HCT116 (cell line): ENCODE measurements at regions not wholly inside any gene's neighbourhood (a gene's known extent, or its start where the extent isn't known, plus 50 kb on each side); places are given as distances from the start of the nearest gene placed in this dataset.

Experiments used
- ATAC-seq: fragments of 200-7000 bp; cut with Tn5 transposase; 2 replicates; pipeline ENCODE4 v1.9.1; 2020; ENCODE audit warnings: mild to moderate bottlenecking, moderate library complexity
- BruUV-seq: library from RNA; stranded (reverse); fragments of 400-500 nt; replicated peaks from 2 replicates; lab custom pipeline; 2021; lab: Mats Ljungman, UMichigan
- CTCF ChIA-PET: fragments of 300-600 bp; sonication (Branson Sonifier 250); formaldehyde crosslinking; loops from one replicate; lab custom pipeline; 2021; ENCODE audit warnings: antibody characterized with exemption; lab: Charles Lee
- POLR2A ChIA-PET: fragments of 300-600, 350-600 bp; sonication (Branson Sonifier 250); formaldehyde crosslinking; loops from one replicate; lab custom pipeline; 2021; ENCODE audit warnings: antibody characterized with exemption; lab: Charles Lee
- RAD21 ChIA-PET, 2 experiments: fragments of 300-600 bp; sonication (Branson Sonifier 250); formaldehyde crosslinking; loops; one replicate each; lab custom pipeline; 2023; ENCODE audit warnings: low total read pairs in 2 of 2; ENCODE audit not compliant: uncharacterized antibody in 2 of 2, unreplicated experiment in 2 of 2, low non-redundant PET in 1 of 2; lab: Charles Lee
- DNase-seq: peaks from one replicate; pipeline ENCODE4 v3.0.0-alpha.2; 2010; ENCODE audit warnings: low read depth, low spot score
- H2AFZ ChIP-seq: fragments of 200-600 bp; shearing (Covaris generic), sonication (generic); 2 replicates; pipeline ENCODE4 v1.6.1; 2017; ENCODE audit warnings: low read depth, mixed run types, mixed read lengths, antibody characterized with exemption, low read length; ENCODE audit not compliant: poor library complexity, severe bottlenecking
- H3K27ac ChIP-seq: 2 replicates; pipeline ENCODE4 v1.5.1; 2012; ENCODE audit warnings: low read depth, low read length
- H3K27me3 ChIP-seq: fragments of 200-600 bp; sonication (generic); 2 replicates; pipeline ENCODE4 v1.6.1; 2016; ENCODE audit warnings: mixed run types, low read length, mixed read lengths; ENCODE audit not compliant: insufficient read depth
- H3K36me3 ChIP-seq, 2 experiments: fragments of 200-500 bp in 1 of 2; fragments of 200-600 bp in 1 of 2; sonication (Bioruptor generic) in 1 of 2; sonication (generic) in 1 of 2; 2 replicates each; pipeline versions ENCODE4 v1.5.1 to v1.6.1; 2014 to 2016; ENCODE audit warnings: low read length in 2 of 2, inconsistent platforms in 1 of 2, mixed read lengths in 1 of 2, mixed run types in 1 of 2; ENCODE audit not compliant: insufficient read depth in 2 of 2, control insufficient read depth in 1 of 2
- H3K4me1 ChIP-seq, 2 experiments: fragments of 200-600 bp in 1 of 2; sonication (generic) in 1 of 2; 2 replicates each; pipeline versions ENCODE4 v1.5.1 to v1.6.1; 2012 to 2017; ENCODE audit warnings: low read length in 2 of 2, inconsistent platforms in 1 of 2, mild to moderate bottlenecking in 1 of 2, mixed read lengths in 1 of 2, mixed run types in 1 of 2, moderate library complexity in 1 of 2; ENCODE audit not compliant: insufficient read depth in 2 of 2, control insufficient read depth in 1 of 2
- H3K4me2 ChIP-seq: fragments of 200-600 bp; sonication (generic); 2 replicates; pipeline ENCODE4 v1.6.1; 2017; ENCODE audit warnings: mixed run types, low read length, mixed read lengths
- H3K4me3 ChIP-seq, 2 experiments: fragments of 200-600 bp in 1 of 2; sonication (generic) in 1 of 2; replicated peaks in 1 of 2; 2 replicates each; pipeline ENCODE4 v1.5.1; 2011 to 2016; ENCODE audit warnings: low read length in 2 of 2, control low read depth in 1 of 2, low read depth in 1 of 2, mild to moderate bottlenecking in 1 of 2, mixed read lengths in 1 of 2, mixed run types in 1 of 2
- H3K79me2 ChIP-seq: fragments of 200-600 bp; sonication (generic); 2 replicates; pipeline ENCODE4 v1.6.1; 2017; ENCODE audit warnings: mild to moderate bottlenecking, mixed run types, low read length, moderate library complexity, mixed read lengths; ENCODE audit not compliant: insufficient read depth
- H3K9ac ChIP-seq: fragments of 200-600 bp; sonication (generic); 2 replicates; pipeline ENCODE4 v1.6.1; 2016; ENCODE audit warnings: low read length, mixed read lengths
- H3K9me2 ChIP-seq: fragments of 200-600 bp; sonication (generic), shearing (Covaris generic); 2 replicates; pipeline ENCODE4 v1.6.1; 2017; ENCODE audit warnings: mixed run types, mild to moderate bottlenecking, moderate library complexity; ENCODE audit not compliant: insufficient read depth
- H3K9me3 ChIP-seq, 2 experiments: fragments of 200-500 bp in 1 of 2; fragments of 200-600 bp in 1 of 2; sonication (Bioruptor generic) in 1 of 2; sonication (generic) in 1 of 2; 2 replicates each; pipeline ENCODE4 v1.6.1; 2014 to 2017; ENCODE audit warnings: low read length in 2 of 2, mixed read lengths in 2 of 2, inconsistent platforms in 1 of 2, low read depth in 1 of 2, mild to moderate bottlenecking in 1 of 2, mixed run types in 1 of 2, moderate library complexity in 1 of 2; ENCODE audit not compliant: control insufficient read depth in 1 of 2, insufficient read depth in 1 of 2
- H4K20me1 ChIP-seq: fragments of 200-600 bp; sonication (generic), shearing (Covaris generic); 2 replicates; pipeline ENCODE4 v1.6.1; 2017; ENCODE audit warnings: mixed run types, mild to moderate bottlenecking, moderate library complexity; ENCODE audit not compliant: insufficient read depth
- ATF3 ChIP-seq: IDR thresholded peaks from 2 replicates; pipeline ENCODE4 v1.6.1; 2012
- CBX3 ChIP-seq: IDR thresholded peaks from 2 replicates; pipeline ENCODE4 v1.6.1; 2012; ENCODE audit warnings: low read depth
- CEBPB ChIP-seq: IDR thresholded peaks from 2 replicates; pipeline ENCODE4 v1.6.1; 2012; ENCODE audit warnings: low read depth
- EGR1 ChIP-seq: IDR thresholded peaks from 2 replicates; pipeline ENCODE4 v1.6.1; 2012; ENCODE audit warnings: low read depth
- FOSL1 ChIP-seq: IDR thresholded peaks from 2 replicates; pipeline ENCODE4 v1.6.1; 2012; ENCODE audit warnings: low read depth
- JUND ChIP-seq: IDR thresholded peaks from 2 replicates; pipeline ENCODE4 v1.6.1; 2012
- MAX ChIP-seq: IDR thresholded peaks from 2 replicates; pipeline ENCODE4 v1.6.1; 2012
- POLR2A ChIP-seq: IDR thresholded peaks from 2 replicates; pipeline ENCODE4 v1.7.0; 2011; ENCODE audit warnings: borderline replicate concordance; ENCODE audit not compliant: insufficient read depth, insufficient read length; ENCODE audit errors: extremely low read depth
- POLR2AphosphoS5 ChIP-seq: IDR thresholded peaks from 2 replicates; pipeline ENCODE4 v1.6.1; 2011; ENCODE audit warnings: mild to moderate bottlenecking, low read depth, low read length, moderate library complexity
- RAD21 ChIP-seq: IDR thresholded peaks from 2 replicates; pipeline ENCODE4 v1.6.1; 2012; ENCODE audit warnings: low read depth, mild to moderate bottlenecking
- REST ChIP-seq: IDR thresholded peaks from 2 replicates; pipeline ENCODE4 v1.6.1; 2012; ENCODE audit warnings: low read depth
- SIN3A ChIP-seq: IDR thresholded peaks from 2 replicates; pipeline ENCODE4 v1.6.1; 2012; ENCODE audit warnings: low read depth
- SP1 ChIP-seq: IDR thresholded peaks from 2 replicates; pipeline ENCODE4 v1.6.1; 2012; ENCODE audit warnings: low read depth
- SRF ChIP-seq: IDR thresholded peaks from 2 replicates; pipeline ENCODE4 v1.6.1; 2012; ENCODE audit warnings: low read depth
- TCF7L2 ChIP-seq: IDR thresholded peaks from 2 replicates; pipeline ENCODE4 v1.7.0; 2011; ENCODE audit warnings: borderline replicate concordance, inconsistent platforms; ENCODE audit not compliant: insufficient read depth, insufficient read length; ENCODE audit errors: extremely low read depth
- ZFX ChIP-seq: fragments of 450-650 bp; IDR thresholded peaks from 2 replicates; pipeline ENCODE4 v1.6.1; 2017
- intact Hi-C: fragments of 100-400 bp; cut with micrococcal nuclease; formaldehyde crosslinking; loops from 2 replicates; pipeline ENCODE4 v1.10.0; 2022

GRCh38 chr1:88291611-88292354, 392.3 kb upstream of the PKN2 start:
- no peaks in the 10 kb centered on the region for H4K20me1 ChIP-seq
- no peak for ATAC-seq
- intact Hi-C loops = no loop called here
- no peaks in the 10 kb centered on the region for H3K36me3 ChIP-seq
- no peak overlapping the region for H3K4me2 ChIP-seq
- H3K79me2 ChIP-seq = no peaks in the 10 kb centered on the region
- no peak overlapping the region for H3K9ac ChIP-seq
- H3K4me3 ChIP-seq = no peak overlapping the region
- no TSS peak for BruUV-seq
- H3K9me3 ChIP-seq = no peaks in the 10 kb centered on the region
- no peaks in the 10 kb centered on the region for H3K9me2 ChIP-seq
- no peak for DNase-seq
- ChIA-PET RAD21 (no interaction called here), CTCF (no interaction called here), POLR2A (no interaction called here)
- H3K27ac ChIP-seq = no peak overlapping the region
- no peaks in the 10 kb centered on the region for H3K4me1 ChIP-seq
- H2AFZ ChIP-seq = no peak overlapping the region
- TF ChIP-seq SRF = no peak
- no peak for TF ChIP-seq MAX
- TF ChIP-seq CBX3 = no peak
- no peak for TF ChIP-seq SIN3A
- TF ChIP-seq TCF7L2 = no peak
- no peaks in the 10 kb centered on the region for H3K27me3 ChIP-seq

GRCh38 chr1:88293691-88294190, 390.3 kb upstream of the PKN2 start:
- no peak overlapping the region for H3K4me2 ChIP-seq
- ATAC-seq (no peak), DNase-seq (no peak)
- no peaks in the 10 kb centered on the region for H3K27me3 ChIP-seq
- no peaks in the 10 kb centered on the region for H3K9me2 ChIP-seq
- no TSS peak for BruUV-seq
- H4K20me1 ChIP-seq = no peaks in the 10 kb centered on the region
- ChIA-PET RAD21 (no interaction called here), POLR2A (no interaction called here), CTCF (no interaction called here)
- no peaks in the 10 kb centered on the region for H3K36me3 ChIP-seq
- no peak overlapping the region for H3K4me3 ChIP-seq
- intact Hi-C loops = no loop called here
- H3K9ac ChIP-seq = no peak overlapping the region
- H3K4me1 ChIP-seq = no peaks in the 10 kb centered on the region
- H3K79me2 ChIP-seq = no peaks in the 10 kb centered on the region
- no peak overlapping the region for H2AFZ ChIP-seq
- no peak overlapping the region for H3K27ac ChIP-seq
- no peaks in the 10 kb centered on the region for H3K9me3 ChIP-seq
- TF ChIP-seq EGR1 = no peak
- no peak for TF ChIP-seq REST
- TF ChIP-seq JUND = no peak
- TF ChIP-seq MAX = no peak
- TF ChIP-seq FOSL1 = no peak
- TF ChIP-seq CEBPB = no peak
- no peak for TF ChIP-seq TCF7L2
- TF ChIP-seq POLR2AphosphoS5 = no peak
- TF ChIP-seq SP1 = no peak
- TF ChIP-seq ZFX = no peak
- TF ChIP-seq POLR2A = no peak
- no peak for TF ChIP-seq ATF3
- TF ChIP-seq RAD21 = no peak
